NCI-H82 treated with DMSO at 0.1 percent for 48 hours (cell line): ENCODE measurements at regions not wholly inside any gene's neighbourhood (a gene's known extent, or its start where the extent isn't known, plus 50 kb on each side); places are given as distances from the start of the nearest gene placed in this dataset.

Experiments
- DNase-seq: peaks from one replicate; lab custom pipeline; 2025; ENCODE audit not compliant: unreplicated experiment; lab: John Stamatoyannopoulos, UW

DNA sequence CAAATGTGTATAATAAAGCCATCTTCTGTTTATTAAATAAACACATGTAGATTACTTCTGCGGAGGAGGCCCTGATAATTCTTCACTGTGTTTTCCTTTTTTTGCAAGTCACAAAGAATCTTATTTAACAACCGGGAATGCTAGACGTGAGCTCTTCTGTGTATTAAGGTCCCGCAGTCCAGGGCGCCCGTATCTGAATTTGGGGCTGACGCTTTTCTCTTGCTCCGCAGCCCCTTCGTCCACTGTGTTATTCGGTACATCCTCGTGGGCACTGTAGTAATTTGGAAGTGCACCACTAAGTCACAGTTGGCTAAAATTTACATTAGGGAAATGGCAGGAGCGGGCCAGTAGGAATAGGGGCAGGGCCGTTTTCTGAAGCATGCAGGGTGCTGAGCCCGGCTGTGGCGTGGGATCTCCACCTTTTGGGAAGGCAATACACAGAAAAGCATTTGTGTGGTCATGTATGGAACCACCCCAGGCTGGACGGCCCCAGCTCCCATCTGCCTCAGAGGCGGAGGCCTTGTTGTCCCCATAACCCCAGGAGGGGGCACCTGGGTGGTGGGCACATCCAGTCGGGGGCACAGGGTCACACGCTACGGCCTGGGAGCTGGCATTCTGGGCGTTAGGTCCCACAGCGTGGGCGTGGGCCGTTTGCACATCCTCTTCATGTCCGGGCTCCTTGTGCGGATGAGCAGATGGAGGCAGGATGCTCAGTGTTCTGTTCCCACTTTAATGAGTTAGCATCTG, 258.7 kb upstream of the IRX4 start:
- DNase-seq = no peak

DNA sequence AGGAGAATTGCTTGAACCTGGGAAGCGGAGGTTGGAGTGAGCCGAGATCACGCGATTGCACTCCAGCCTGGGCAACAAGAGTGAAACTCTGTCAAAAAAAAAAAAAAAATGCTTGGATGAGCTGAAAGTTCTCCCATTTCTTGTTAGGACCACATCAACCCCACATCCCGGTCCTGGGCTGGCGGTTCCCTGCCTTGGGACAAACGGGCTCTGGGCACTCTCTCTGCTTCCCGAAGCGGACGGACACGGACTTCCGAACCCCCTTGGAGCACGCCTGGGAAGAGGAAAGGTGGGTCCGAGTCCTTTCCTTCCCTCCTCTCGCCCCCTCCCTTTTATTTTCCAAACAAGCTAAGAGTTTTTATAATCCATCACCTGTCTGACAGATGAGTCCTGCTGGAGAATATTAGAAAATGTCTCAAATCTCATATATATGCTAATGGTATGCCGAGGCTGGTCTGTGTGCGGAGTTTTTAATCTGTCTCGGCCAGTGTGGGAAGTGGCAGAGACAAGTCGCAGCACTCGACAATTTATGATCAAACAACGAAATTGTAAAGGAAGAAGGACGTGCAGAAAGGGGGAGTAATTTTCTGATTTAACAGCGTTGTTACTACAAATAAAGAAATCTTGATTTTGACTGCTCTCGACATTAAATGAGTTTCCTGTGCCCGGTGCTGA, 257.9 kb upstream of the IRX4 start:
- DNase-seq = no peak

DNA sequence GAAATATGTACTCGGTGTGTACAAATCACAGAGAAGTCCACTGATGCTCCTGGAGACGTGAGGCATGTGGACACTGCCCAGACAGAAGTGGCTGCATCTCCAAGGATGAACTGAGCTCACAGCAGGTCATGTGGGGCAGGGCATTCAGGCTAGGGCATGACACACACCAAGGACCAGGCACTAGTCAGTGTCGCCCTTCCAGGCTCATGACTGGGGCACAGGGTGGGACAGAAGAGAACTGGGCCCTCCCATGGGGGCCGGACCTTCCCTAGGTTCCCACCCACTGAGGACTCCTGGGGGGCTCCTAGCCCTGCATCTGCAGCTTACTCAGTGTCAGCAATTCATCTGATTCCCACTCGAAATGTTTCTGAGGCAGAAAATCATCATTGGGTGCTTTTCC, 256.8 kb upstream of the IRX4 start:
- DNase-seq = no peak

DNA sequence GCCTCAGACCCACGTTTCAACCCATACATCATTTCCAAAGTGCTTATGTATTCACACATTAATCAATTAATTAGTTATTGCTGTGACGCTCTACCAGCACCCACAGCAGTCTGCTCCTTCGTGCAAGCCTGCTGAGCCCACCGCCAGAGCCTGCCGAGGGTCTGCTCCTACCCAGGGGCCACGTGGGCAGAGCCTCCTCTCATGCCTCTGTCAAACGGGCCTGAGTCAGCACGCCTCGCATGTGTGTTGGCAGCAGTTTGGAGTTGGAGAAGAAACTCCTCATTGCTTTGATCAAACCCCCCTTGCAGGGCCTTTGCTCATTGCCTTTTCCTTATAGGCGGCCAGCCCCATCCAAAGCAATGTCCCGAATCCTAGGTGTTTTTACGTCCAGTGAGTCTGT, 256.2 kb upstream of the IRX4 start:
- no peak for DNase-seq

DNA sequence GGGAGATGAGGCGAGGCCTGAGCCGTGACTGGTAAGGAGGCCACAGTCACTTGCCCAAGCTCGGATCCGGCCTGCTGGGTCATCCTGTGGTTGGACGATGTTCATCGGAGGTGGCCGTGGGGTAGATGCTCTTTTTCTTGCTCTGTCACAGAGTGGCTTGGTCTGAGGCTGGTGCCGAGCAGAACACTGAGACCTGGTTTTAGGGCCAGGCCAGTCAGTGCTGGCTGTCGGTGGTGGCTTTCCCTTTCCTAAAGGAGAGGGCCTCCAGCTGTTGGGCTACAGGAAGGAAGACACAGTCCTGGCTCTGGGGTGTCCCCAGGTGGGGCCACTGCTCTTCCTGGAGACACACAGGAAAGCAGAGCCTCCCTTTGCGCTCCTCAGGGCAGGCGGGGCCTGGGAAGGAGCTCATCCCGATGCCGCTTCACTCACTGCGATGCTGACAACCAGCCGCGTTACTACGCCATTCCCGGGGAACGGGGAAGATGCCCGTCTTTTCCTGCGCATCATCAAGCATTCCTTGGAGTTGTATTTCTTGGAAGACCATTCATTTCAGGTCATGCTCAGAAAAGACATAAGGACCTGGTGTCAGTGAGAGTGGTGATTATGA, 254.8 kb upstream of the IRX4 start:
- DNase-seq = no peak

DNA sequence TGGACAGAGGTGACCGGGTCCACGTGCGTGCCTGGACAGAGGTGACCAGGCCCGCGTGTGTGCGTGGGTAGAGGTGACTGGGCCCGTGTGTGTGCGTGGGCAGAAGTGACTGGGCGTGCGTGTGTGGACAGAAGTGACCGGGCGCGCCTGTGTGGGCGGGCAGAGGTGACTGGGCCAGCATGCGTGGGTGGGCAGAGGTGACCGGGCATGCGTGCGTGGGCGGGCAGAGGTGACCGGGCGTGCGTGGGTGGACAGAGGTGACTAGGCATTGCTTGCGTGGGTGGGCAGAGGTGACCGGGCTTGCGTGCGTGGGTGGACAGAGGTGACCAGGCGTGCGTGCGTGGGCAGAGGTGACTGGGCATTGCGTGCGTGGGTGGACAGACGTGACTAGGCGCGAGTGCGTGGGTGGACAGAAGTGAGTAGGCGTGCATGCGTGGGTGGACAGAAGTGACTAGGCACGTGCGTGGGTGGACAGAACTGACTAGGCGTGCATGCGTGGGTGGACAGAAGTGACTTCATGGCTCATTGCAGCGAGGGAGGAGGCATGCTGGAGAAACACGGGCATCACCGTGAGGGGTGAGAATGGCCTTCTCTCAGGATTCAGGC, 254.1 kb upstream of the IRX4 start:
- no peak for DNase-seq

DNA sequence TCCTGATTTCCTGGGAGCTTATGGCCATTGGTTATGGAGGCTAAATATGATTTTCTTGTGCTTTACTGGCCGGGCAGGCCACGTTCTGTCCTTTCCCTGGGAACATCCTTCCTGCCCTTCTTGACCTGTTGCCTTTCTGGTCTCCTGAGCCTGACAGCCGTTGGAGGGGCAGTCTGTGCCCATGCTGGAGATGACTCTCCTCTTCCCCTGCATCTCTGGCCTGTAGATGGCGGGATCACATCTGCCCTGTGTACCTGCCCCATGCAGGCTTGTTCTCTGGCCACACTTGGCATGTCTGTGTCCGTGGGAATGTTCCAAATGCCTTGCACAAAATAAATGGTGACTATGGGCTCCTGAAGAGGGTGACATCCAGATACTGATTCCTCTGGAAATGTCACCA, 253.1 kb upstream of the IRX4 start:
- DNase-seq = no peak

DNA sequence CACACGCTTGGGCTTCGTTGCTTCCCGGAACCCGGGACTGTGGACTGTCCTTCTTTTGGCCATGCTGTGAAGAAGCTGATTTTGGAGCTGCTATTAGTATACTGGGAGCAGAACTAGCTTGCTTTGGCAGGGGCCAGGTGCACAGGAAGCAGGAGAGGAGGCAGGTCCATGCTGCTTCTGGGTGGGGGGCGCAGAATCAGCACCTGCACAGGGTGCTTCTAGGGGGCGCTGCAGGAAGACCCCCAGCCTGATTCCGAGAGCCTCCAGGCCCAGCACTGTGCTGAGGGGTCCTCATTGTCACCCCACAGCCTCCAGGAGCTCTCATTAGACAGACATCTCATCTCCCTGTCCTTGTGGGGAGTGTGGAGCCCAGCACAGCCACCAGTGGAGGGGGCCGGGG, 252.6 kb upstream of the IRX4 start:
- DNase-seq = no peak

DNA sequence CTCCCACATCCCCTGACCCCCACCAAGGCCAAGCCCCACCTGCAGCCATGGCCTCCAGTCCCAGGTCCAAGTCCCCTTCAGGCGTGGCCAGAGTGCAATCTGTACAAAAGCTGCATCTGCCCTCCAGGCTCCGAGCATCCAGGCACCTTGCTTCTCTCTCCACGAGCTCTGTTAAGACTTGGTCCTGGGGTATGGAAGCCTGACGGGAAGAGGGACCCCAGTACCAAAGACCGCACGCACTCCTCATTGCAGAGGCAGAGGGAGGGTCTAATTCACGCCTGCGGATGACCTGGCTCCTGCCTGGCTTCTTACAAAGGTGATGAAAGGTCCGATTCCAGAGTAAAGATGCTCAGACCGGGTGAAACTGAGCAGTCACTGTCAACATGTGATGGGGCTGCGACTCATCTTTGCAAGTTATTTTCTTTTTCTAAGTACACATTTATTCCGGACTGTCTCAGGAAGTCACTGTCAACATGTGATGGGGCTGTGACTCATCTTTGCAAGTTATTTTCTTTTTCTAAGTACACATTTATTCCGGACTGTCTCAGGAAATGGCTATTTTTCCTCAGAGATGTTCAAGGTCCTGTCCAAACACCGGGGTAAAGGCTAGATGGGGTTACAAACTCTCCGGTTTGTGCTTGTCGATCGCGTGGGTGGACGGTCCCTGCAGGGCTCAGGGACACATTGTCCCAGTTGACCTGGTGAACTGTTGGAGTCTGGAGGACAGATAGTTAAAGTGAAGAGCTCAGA, 252.0 kb upstream of the IRX4 start:
- no peak for DNase-seq

DNA sequence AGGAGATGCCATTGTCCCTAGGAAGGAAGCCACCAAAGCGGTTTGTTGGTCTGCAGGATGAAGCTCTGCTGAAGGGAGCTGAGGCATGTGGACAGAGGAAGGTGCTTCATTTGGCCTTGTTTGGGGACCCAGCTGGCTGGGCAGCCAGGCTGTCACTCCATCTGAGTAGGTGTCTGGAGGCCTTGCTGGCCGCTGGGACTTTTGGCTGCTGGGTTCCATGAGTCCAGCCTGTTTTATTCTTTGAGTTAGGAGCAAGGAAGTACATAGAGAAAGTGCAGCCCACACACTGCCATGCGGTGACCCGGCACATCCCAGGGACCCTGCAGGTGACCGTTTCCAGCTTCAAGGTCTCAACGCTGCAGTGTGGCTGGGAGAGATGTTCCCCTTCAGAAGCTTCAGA, 251.2 kb upstream of the IRX4 start:
- no peak for DNase-seq

DNA sequence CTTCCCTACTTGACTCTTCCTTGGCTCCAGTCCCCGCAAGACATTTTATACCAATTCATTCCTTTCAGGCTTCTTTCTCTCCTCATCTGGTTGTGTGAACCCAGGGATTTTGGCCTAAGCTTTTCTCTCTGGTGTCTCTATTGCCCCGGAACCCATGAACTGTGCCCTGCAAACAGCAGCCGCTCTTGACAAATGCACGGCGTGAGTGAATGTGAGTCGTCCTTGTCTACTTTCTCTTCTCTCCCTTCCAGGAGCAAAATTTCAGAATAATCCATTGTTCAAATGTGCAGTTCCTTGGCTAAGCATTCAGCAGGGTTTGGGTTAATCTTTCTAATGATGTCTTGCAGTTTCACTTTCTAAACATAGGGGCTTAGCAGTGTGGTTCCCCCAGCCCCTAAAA, 250.4 kb upstream of the IRX4 start:
- no peak for DNase-seq

DNA sequence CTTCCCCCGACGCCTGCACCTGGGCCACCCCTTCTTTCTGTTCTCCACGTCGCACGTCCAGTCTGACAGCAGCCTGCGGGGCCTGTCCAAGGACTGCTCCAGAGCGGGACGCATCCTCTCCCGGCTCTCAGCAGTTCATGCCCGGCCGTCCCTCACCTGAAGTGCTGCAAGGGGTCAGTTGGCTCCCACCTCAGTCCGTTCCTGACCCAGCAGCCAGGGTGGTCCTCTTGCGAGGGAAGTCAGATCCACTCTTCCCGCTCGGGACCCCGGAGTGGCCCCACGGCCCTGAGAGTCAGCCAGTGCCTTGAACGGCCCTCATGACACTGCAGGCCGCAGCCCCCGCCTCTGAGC, 249.7 kb upstream of the IRX4 start:
- no peak for DNase-seq

DNA sequence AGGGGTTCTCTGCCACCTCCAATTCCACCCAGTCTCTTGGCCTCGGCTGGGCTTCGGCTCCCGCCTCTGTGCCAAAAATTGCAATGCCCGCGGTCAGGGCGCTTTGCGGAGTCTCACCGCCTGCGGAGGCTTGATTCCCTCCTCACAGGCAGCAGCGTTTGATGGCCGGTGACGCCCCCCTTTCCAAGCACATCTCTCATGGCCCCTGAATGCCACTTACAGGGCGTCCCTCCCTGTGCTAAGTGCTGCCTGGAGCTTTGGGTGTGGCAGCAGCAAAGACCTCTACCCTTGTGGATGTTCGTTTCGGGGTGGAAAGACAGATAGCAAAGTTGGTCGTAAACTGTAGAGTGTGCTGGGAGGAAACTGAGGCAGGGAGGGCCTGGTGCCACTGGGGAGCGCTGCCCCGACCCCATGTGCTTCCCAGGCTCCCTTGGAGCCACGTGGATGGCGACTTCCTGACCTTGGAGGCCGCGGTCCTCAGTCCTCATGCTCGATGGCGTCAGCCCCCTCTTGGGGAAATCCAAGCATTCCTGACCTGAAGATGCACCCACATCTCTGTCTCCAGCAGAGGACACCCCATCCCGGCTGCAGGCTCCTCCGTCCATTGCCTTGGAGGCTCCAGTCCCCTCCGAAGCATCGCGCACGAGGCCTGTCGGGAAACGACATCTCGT, 249.2 kb upstream of the IRX4 start:
- DNase-seq = no peak

DNA sequence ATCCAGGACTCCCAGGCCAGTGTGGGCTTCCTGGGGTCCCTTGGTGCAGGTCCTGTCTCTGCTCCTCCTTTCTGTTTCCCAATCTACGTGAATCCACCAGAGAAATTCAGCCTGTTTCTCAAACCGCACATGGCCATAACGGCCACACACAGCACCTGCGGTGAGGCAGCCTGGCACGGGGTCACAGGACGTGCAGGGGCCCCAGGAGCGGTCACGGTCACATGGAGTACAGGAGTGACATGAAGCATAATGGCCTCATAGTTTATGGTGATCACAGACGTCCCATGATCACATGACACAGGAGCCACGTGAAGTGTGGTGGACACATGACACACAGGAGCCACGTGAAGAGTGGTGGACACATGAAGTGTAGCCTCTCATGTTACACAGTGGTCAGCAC, 248.5 kb upstream of the IRX4 start:
- DNase-seq = no peak

DNA sequence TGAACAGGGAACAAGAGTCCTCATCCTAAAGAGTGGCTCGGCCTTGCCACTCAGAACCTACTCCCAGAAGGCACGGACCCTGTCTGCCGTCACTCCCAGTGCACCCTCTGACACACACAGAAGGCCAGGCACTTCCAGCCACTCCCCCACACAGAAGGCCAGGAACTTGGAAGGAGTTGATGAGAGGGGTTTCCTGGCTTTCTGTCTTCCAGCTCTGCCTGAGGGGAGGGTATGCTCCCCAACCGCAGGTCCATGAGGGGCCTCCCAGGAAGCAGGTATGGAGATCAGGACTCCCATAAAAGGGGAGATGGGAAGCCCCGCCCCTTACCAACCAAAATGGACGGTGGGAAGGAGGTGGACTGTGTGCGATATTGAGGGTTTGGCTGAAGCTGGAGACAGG, 247.6 kb upstream of the IRX4 start:
- no peak for DNase-seq

DNA sequence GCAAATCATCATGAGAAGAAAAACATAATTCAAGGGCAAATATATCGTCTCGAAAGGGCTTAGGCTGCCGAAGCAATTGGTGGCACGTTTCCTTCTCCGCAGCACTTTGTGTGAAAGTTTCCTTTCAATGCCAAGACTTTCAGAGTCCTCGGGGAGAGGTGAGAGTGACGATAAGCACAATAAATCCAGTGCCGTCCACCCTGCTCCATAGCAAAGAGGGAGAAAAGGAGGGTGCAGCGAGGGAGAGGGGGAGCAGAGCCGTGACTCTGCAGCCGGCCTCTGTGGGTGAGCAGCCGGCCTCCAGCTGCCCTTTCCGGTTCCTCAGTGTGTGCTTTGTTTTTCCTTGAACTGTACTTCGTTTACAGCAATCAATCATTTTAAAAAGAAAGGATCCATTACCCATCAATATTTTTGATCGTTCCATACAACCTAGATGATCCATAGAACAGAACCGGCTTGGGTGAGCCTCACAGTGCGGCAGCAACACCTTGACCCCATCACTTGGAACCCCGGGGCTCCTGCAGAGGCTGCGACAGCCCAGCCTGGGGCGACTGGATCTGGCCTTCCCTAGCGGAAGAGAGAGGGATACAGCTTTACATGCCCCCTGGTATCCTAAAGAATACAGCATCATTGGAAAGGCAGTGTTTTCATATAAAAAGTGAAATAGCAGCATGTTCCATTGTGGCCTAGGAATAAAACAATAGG, 247.0 kb upstream of the IRX4 start:
- DNase-seq = no peak

DNA sequence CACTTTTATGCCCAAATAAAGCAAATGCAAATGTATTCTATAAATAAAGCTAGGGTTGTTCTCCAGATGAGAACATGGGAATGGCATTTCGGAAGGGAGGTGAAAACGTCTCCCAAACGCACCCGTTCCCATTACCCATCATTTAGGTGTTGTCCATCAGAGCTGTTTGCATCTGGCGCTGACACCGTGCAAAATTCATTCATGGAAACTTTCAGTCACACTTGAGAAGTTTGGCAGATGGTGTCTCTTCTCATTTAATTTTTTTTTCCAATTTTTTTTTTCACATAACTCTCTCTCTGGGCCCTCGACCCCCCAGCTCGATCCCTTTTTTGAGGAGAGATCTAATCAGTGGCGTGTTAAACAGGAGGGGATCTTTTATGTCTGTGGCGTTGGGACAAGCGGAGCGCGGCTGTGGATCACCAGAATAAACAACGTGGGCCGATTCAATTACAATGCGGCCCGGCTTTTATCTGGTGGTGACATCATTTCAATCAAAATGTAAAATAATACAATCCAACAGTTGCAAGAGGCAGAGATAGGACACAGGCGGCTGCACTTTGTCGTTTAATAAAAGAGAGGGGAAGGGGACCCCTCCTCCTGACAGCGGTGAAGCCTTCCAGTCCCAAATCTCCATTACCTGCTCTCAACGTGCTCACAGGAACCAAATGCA, 246.1 kb upstream of the IRX4 start:
- DNase-seq = no peak

DNA sequence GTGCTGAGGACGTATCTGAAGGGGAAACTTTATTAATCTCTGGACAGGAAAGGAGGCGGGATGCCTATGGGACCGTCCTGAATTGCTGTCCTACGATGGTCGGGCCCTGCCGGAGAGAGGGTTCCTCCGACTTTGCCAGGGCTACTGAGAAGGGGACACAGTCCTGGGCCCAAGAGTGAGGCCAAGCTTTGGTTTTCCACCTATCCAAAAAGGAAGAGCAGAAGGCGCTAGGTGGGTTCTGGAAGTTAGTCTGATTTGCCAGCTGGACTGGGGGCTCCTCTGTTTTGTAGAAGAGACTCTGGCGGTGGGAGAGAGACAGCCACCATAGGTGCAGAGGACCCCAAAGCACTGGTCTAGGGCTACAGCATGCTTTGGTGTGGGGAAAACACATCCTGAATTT, 243.8 kb upstream of the IRX4 start:
- DNase-seq = no peak

DNA sequence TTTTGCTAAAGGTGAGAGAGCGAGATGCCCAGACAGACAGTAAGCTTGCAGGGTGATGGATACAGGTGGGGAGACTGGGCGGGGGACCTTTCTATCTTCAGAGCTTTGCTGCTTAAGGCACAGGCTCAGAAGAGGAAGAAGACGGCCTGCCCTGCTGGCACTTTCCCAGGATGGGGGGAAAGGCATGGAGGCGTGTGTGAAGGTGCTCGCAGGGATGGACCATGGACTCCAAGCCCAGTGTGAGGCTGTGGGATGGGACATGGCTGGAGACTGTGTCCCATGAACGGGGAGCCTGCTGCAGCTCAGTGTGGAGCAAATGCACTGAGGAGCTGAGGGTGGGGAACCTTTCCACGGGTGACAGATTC, 243.2 kb upstream of the IRX4 start:
- DNase-seq = no peak
